ENCODE measurements at regions not wholly inside any gene's neighbourhood (a gene's known extent, or its start where the extent isn't known, plus 50 kb on each side); places are given as distances from the start of the nearest gene placed in this dataset.
A peak's percentile ranks its signal among the peaks of the same experiment; 100 is the strongest.
"Not testable (repeated sequence)": the region's sequence is repeated elsewhere in the genome, so short reads cannot be mapped to it uniquely, and the experiment has no call there.

GRCh38 chr1:4468804-4469514 lies 185.4 kb upstream of the AJAP1 start:
- Histone ChIP-seq H3K4me3 (no peak overlapping the region), H3K27ac (no peak overlapping the region)

GRCh38 chr1:4476394-4476793 lies 178.0 kb upstream of the AJAP1 start:
- H3K4me3 ChIP-seq, result no peak overlapping the region

GRCh38 chr1:4481451-4481850 lies 173.0 kb upstream of the AJAP1 start:
- Histone ChIP-seq H3K27ac (no peak overlapping the region), H3K4me3 (no peak overlapping the region)

More at GRCh38 chr1:4476394-4476793, 178.0 kb upstream of the AJAP1 start:
- H3K27ac ChIP-seq, result no peak overlapping the region

GRCh38 chr1:4482526-4482925 lies 171.9 kb upstream of the AJAP1 start:
- no peak overlapping the region for H3K4me3 ChIP-seq
- no peak overlapping the region for H3K27ac ChIP-seq

- Histone ChIP-seq H3K4me3 (no peak overlapping the region), H3K27ac (no peak overlapping the region)
Observed at GRCh38 chr1:4483021-4483625, 171.3 kb upstream of the AJAP1 start.

- Histone ChIP-seq H3K4me3 (no peak overlapping the region), H3K27ac (no peak overlapping the region)
Observed at GRCh38 chr1:4485398-4485797, 169.0 kb upstream of the AJAP1 start.

- Histone ChIP-seq H3K4me3 (no peak overlapping the region), H3K27ac (no peak overlapping the region)
Observed at GRCh38 chr1:4485878-4486277, 168.5 kb upstream of the AJAP1 start.

- no peak overlapping the region for H3K27ac ChIP-seq
- H3K4me3 ChIP-seq, result no peak overlapping the region
Observed at GRCh38 chr1:4486408-4487120, 167.8 kb upstream of the AJAP1 start.

GRCh38 chr1:4488018-4488417 lies 166.4 kb upstream of the AJAP1 start:
- no peak overlapping the region for H3K27ac ChIP-seq
- H3K4me3 ChIP-seq, result no peak overlapping the region

GRCh38 chr1:4489486-4489885 lies 164.9 kb upstream of the AJAP1 start:
- H3K4me3 ChIP-seq, result no peak overlapping the region
- H3K27ac ChIP-seq, result no peak overlapping the region

- not testable (repeated sequence) for H3K4me3 ChIP-seq, H3K27ac ChIP-seq
Observed at GRCh38 chr1:4489992-4490391, 164.4 kb upstream of the AJAP1 start.

GRCh38 chr1:4494027-4494426 lies 160.4 kb upstream of the AJAP1 start:
- Histone ChIP-seq H3K27ac (no peak overlapping the region), H3K4me3 (no peak overlapping the region)

- no peak overlapping the region for H3K4me3 ChIP-seq
- no peak overlapping the region for H3K27ac ChIP-seq
Observed at GRCh38 chr1:4494558-4494957, 159.9 kb upstream of the AJAP1 start.

GRCh38 chr1:4495809-4496208 lies 158.6 kb upstream of the AJAP1 start:
- H3K27ac ChIP-seq, result no peak overlapping the region

GRCh38 chr1:4500441-4500840 lies 154.0 kb upstream of the AJAP1 start:
- H3K27ac ChIP-seq, result no peak overlapping the region
- no peak overlapping the region for H3K4me3 ChIP-seq

More at GRCh38 chr1:4495809-4496208, 158.6 kb upstream of the AJAP1 start:
- H3K4me3 ChIP-seq, result no peak overlapping the region

GRCh38 chr1:4506591-4506990 lies 147.8 kb upstream of the AJAP1 start:
- Histone ChIP-seq H3K27ac (no peak overlapping the region), H3K4me3 (no peak overlapping the region)

GRCh38 chr1:4509206-4509605 lies 145.2 kb upstream of the AJAP1 start:
- Histone ChIP-seq H3K27ac (no peak overlapping the region), H3K4me3 (no peak overlapping the region)

- Histone ChIP-seq H3K27ac (peak overlapping the region in 1 of 21 experiments; percentile 16), H3K4me3 (no peak overlapping the region)
Observed at GRCh38 chr1:4510276-4510691, 144.1 kb upstream of the AJAP1 start.

- H3K27ac ChIP-seq, result peak overlapping the region in 1 of 21 experiments; percentile 4
- no peak overlapping the region for H3K4me3 ChIP-seq
Observed at GRCh38 chr1:4511374-4511773, 143.0 kb upstream of the AJAP1 start.

- H3K27ac ChIP-seq, result peak overlapping the region in 3 of 21 experiments; percentile 29 to 56 (median 31)
- H3K4me3 ChIP-seq, result no peak overlapping the region
Observed at GRCh38 chr1:4512636-4513035, 141.8 kb upstream of the AJAP1 start.

GRCh38 chr1:4513685-4514084 lies 140.7 kb upstream of the AJAP1 start:
- no peak overlapping the region for H3K4me3 ChIP-seq
- peak overlapping the region in 1 of 21 experiments; percentile 56 for H3K27ac ChIP-seq

Data from skin epidermis (tissue), 12 donors.